HG02798 (cell line): ENCODE measurements at regions not wholly inside any gene's neighbourhood (a gene's known extent, or its start where the extent isn't known, plus 50 kb on each side); places are given as distances from the start of the nearest gene placed in this dataset.
"Not testable (repeated sequence)": the region's sequence is repeated elsewhere in the genome, so short reads cannot be mapped to it uniquely, and the experiment has no call there.

Source experiments
- ATAC-seq: cut with Tn5 transposase; IDR thresholded peaks from one replicate; pipeline ENCODE4 v1.9.1; 2021; ENCODE audit warnings: mild to moderate bottlenecking; ENCODE audit not compliant: unreplicated experiment, poor library complexity

GRCh38 chr17:31686495-31686894 lies 172.5 kb downstream of the COPRS start:
- ATAC-seq, result no peak

GRCh38 chr17:31684901-31685300 lies 174.1 kb downstream of the COPRS start:
- no peak for ATAC-seq

DNA sequence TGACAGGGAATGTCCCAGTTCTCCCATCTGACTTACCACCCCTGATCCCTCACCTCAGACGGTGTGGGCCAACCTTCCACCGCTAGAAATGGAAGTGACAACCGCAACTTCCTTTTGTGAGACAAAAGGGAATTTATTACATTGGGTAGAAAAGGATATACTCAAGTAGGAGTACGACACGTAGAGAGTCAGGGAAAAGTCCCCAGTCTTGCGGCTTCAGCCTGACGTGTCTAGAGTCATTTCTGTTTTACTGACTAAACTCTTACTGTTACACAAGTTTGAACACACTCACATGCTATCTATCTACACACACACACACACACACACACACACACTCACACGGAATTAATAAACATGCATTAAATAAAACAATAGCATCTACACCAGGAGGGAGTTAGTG lies 178.9 kb downstream of the COPRS start:
- no peak for ATAC-seq

GRCh38 chr17:31679667-31680066 lies 179.4 kb downstream of the COPRS start:
- ATAC-seq, result no peak

- ATAC-seq, result no peak
These were observed 180.6 kb downstream of the COPRS start for GRCh38 chr17:31678431-31678830.

DNA sequence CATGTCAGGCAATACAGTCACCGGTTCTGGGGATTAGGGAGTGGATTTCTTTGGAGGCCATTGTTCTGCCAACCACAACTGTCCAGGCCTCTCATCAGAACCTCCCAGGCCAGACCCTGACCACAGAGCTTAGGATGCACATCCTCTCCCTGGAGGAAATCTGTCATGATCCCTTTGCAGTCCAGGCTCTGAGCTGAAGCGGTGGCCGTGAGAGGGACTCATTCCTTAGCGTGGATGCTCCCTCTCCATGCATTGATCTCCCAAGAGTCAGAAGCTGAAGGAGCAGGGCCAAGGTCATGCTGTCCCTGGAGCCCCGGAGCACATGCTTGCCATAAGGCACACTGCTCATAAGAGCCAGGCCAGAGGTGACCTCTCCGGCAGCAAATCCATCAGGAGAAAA lies 181.4 kb downstream of the COPRS start:
- no peak for ATAC-seq

GRCh38 chr17:31677036-31677435 lies 182.0 kb downstream of the COPRS start:
- ATAC-seq, result no peak

DNA sequence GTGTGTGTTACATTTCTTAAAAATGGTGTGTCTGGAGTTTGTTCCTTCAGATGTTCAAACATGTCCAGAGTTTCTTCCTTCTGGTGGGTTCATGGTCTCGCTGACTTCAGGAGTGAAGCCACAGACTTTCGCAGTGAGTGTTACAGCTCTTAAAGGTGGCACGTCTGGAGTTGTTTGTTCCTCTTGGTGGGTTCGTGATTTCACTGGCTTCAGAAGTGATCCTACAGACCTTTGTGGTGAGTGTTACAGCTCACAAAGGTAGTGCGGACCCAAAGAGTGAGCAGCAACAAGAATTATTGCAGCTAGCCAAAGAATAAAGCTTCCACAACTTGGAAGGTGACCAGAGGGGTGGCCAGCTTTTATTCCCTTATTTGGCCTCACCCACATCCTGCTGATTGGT lies 183.7 kb downstream of the COPRS start:
- not testable (repeated sequence) for ATAC-seq

- no peak for ATAC-seq
These were observed 184.2 kb downstream of the COPRS start for GRCh38 chr17:31674717-31675349.

DNA sequence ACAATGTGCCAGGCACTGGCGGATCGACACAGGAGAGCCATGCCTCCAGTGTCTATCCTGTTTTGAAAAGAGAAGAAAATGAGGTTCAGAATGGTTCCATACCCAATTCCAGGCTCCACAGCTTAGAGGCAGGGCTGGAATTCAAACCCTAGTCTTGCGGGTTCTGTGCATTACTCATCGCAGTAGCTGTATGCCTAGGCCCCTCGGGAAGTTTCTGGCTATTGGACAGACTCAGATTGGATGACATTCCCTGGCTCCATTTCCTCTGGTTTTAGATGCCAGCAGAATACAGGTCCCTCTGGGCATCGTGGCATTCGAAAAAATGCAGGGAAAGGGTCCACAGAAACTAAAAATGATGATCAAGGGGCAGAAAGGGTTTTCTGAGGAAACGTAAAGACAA lies 184.7 kb downstream of the COPRS start:
- ATAC-seq, result no peak

DNA sequence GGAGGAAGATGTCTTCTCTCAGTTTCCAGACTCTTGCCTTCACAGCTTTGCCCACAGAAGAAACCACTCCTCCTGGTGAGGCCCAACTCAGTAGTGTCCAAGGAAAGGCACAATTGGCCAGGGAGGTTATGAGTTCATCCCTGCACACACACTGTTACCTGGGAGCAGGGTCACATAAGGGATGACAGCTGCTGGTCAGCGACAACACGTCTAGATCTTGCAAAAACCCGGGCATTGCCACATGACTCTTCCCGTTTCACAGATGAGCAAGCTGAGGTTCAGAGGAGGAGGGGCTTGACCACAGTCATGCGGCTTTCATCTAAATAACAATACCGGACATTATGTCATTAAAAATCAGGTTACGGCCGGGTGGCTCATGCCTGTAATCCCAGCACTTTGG lies 186.0 kb downstream of the COPRS start:
- ATAC-seq, result no peak

DNA sequence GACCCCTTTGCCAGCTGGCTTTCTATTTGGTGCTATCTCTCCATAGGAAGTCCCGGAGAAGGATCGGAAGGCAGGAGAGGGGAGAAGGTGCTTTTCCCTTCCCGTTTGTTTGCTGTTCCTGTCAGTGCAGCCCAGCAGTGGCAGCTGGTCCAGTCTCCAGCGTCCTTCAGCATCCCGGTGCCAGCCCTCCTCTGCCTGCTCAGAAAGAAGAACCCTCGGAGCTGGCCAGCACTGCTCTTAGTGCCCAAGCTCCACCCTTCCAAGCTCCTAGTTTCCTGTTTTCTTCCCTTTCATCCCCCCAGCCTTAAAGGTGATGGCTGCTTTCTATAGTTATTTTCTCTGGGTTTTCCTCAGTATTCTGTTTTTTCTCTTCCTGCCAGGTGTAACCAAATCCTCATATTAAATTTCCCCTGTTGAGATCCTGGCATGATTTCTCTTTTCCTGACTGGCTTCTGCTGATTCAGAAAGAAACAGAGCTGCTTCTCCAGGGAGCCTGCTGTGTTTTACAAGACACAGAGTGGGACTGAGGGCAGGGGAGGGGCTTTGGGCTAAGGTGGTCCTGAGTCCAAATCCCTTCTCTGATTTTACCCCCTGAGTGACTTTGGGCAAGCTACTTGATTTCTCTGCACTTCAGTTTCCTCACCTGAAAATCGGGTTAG lies 186.8 kb downstream of the COPRS start:
- ATAC-seq, result no peak

GRCh38 chr17:31663576-31663975 lies 195.5 kb downstream of the COPRS start:
- ATAC-seq, result no peak

DNA sequence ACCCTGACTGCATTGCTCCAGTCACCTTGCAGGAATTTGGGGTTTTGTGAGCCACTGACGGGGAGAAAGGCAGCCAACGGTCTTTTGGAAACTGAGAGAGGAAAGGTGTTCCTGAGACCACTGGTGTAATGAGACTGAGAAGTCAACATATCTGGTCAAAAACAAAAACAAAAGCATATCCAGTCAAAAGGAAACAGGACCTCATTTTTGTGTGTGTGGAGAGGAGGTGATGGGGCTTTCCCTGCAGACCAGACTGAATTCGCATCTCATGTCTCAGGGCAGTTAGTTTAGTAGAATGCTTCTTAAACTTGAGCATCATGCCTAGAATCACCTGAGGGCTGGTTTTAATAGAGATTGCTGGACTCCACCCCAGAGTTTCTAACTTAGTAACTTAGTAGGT lies 198.4 kb downstream of the COPRS start:
- ATAC-seq, result no peak

DNA sequence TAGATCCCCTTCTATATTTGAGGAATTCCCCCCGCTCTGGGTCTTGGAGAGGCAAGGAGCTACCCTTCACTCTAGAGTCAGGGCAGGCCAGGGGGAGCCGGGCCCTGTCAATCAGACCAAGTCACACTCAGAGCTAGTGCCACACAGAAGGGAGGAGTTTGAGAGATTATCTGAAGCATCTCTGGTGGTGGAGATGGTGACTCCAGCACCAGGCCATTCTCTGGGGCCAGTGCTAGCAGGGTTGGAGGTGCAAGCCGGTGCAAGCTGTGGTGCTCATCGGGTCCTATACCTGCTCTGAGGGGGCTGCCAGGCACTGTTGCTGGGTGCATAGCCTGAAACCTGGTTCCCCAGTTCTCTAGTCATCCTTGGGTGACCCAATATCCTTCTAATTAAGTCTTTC lies 201.2 kb downstream of the COPRS start:
- ATAC-seq, result no peak

DNA sequence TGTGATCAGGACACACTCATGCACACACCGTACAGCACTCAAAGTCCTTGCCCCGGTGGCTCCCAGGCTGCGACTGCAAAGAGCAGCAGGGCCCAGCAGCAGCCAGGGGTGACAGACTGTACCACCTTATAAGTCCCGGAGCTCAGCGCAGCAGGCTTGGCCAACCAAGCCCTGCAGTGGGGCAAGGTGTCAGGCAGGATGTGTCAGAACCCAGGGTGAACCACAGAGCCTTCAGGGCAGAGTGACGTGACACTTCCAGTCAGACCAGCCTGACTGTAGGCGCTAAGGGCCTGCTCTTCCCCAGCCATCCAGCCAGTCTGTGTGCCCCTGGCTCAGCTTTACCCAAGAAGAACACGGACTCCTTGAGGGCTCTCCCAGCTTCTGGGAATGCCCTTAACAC lies 204.1 kb downstream of the COPRS start:
- ATAC-seq, result no peak

DNA sequence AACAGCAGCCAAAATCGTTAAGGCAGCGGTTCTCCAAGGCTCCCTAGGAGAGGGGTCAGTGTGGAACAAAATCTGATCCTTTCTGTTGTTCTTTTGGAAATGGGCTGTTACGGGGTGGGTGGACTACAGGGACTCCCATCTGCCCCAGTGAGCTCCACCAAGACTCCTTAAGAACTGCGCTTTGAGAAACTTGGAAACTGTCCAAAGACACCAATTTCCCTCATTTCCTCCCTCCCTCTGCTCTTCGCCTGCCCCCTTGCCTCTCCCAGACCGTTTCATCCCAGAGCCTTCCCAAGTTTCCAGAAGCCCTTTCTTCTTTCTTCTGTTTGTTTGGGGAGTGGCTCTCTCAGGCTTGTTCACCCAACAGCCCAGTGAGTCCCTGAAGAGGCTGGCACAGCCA lies 205.4 kb downstream of the COPRS start:
- ATAC-seq, result no peak

DNA sequence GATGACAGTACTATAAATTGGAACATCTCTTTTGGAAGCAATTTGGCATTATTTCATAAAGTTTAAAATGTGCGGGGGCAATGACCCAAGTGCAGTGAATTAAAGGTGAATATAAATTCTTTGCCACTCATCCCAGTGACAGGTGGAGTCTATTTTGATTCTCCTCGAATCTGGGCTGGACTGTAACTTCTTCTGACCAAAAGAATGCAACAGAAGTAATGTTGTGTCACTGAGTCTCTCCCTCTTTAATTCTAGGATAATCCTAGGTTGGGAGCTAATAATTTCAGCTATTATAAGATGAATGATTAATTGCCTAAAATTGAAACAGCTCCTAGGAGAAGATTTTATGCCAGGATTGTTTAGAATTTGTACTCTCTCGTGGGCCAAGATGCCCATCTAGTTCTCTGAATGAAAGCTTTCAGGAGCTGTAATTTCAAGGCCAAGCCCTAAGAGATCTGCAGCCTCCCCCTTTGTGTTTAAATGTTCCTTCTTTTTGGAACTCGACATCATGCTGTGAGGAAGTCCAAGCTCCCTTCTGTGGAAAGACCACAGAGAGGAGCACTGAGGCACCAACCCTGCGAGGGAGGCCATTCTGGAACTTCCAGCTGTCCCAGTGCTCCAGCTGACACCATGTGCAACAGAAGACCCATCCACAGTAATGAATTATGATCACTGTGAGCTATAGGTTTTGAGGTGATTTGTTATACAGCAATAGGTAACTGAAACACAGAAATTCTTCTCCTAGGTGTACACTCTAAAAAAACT lies 208.1 kb downstream of the COPRS start:
- ATAC-seq, result no peak

- ATAC-seq, result no peak
These were observed 209.7 kb downstream of the COPRS start for GRCh38 chr17:31649302-31649701.

DNA sequence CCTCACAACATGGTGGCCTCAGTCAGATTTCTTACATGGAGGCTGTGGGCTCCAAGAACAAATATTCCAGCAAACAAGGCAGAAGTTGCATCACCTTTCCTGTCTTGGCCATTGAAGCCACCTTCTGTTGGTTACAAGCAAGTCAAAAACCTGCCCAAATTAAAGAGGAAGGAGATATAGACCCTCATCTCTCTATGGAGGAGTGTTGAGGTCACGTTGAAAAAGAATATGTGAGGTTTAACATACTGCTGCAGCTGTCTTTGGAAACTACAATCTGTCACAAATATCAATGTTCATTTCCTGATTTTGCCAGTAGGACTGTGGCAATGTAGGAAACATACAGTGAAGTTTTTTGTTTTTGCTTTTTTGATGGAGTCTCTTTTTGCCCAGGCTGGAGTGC lies 211.4 kb downstream of the COPRS start:
- no peak for ATAC-seq

DNA sequence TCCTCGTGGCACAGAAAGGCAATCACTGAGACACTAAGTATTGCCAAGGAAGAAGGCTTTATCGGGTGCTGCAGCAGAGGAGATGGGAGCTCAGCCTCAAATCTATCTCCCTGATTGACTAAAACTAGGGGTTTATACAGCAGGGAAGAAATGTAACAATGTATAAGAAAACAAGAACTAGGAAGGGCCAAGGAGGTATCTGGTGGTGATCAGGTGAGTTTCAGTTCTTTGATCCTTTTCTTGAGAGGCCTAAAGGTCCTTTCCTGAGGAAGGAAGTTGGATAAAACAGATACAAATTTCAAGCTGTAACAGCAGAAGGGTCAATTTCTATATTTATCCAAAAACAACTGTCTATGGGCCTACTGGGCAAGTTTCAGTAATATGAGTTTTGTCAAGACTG lies 212.4 kb downstream of the COPRS start:
- ATAC-seq, result no peak

GRCh38 chr17:31645351-31645750 lies 213.7 kb downstream of the COPRS start:
- ATAC-seq, result no peak
